Testis (tissue), 2 donors: ENCODE measurements at regions not wholly inside any gene's neighbourhood (a gene's known extent, or its start where the extent isn't known, plus 50 kb on each side); places are given as distances from the start of the nearest gene placed in this dataset.

Experiments used
- DNase-seq: peaks from one replicate; pipeline ENCODE4 v3.0.0-alpha.2; 2019
- H3K27ac ChIP-seq, 2 donors: fragments of 200-600 bp; sonication (generic); one replicate each; pipeline ENCODE4 v1.5.1; 2019
- H3K27me3 ChIP-seq: fragments of 200-600 bp; sonication (generic); one replicate; pipeline ENCODE4 v1.5.1; 2019
- H3K36me3 ChIP-seq: fragments of 200-600 bp; sonication (generic); one replicate; pipeline ENCODE4 v1.5.1; 2017; ENCODE audit warnings: low read depth; ENCODE audit errors: missing control alignments
- H3K4me1 ChIP-seq: fragments of 200-600 bp; sonication (generic); one replicate; pipeline ENCODE4 v1.5.1; 2019
- H3K4me3 ChIP-seq, 2 donors: fragments of 200-600 bp; sonication (generic); one replicate each; pipeline ENCODE4 v1.5.1; 2017 to 2019
- H3K9me3 ChIP-seq: fragments of 200-600 bp; sonication (generic); one replicate; pipeline ENCODE4 v1.5.1; 2017
- POLR2A ChIP-seq: fragments of 450-650 bp; IDR thresholded peaks from one replicate; pipeline ENCODE4 v1.6.1; 2017; ENCODE audit warnings: antibody characterized with exemption, mild to moderate bottlenecking, moderate library complexity
- WGBS, 2 donors: methylation state at CpG; one replicate each; pipeline ENCODE4 v1.1.5; 2018; 5-methylcytosine and 5-hydroxymethylcytosine counted together
- intact Hi-C: fragments of 100-400 bp; cut with DNase I; formaldehyde crosslinking; loops from one replicate; pipeline ENCODE4 v1.15.1; 2023; ENCODE audit warnings: low total_unique reads
- TF ChIP-seq, protein P1 (sequence below), 3 experiments: fragments of 450-650 bp in 2 of 3; fragments of 200-600 bp in 1 of 3; sonication (generic) in 1 of 3; IDR thresholded peaks; one replicate each; pipeline ENCODE4 v1.5.1; 2016 to 2019; ENCODE audit warnings: antibody characterized with exemption in 3 of 3, mild to moderate bottlenecking in 2 of 3, moderate library complexity in 1 of 3

GRCh38 chr1:60343736-60344135, 270.2 kb upstream of the C1orf87 start:
- Histone ChIP-seq H3K4me1 (no peaks in the 10 kb centered on the region), H3K4me3 (no peak overlapping the region), H3K9me3 (no peaks in the 10 kb centered on the region), H3K36me3 (no peaks in the 10 kb centered on the region), H3K27me3 (no peaks in the 10 kb centered on the region), H3K27ac (no peak overlapping the region)
- 95 to 100% methylated on average over 2 of the region's 2 CpGs for WGBS, 2 donors
- intact Hi-C loops = no loop called here
- no peak for TF ChIP-seq POLR2A
- TF ChIP-seq, protein P1, sequence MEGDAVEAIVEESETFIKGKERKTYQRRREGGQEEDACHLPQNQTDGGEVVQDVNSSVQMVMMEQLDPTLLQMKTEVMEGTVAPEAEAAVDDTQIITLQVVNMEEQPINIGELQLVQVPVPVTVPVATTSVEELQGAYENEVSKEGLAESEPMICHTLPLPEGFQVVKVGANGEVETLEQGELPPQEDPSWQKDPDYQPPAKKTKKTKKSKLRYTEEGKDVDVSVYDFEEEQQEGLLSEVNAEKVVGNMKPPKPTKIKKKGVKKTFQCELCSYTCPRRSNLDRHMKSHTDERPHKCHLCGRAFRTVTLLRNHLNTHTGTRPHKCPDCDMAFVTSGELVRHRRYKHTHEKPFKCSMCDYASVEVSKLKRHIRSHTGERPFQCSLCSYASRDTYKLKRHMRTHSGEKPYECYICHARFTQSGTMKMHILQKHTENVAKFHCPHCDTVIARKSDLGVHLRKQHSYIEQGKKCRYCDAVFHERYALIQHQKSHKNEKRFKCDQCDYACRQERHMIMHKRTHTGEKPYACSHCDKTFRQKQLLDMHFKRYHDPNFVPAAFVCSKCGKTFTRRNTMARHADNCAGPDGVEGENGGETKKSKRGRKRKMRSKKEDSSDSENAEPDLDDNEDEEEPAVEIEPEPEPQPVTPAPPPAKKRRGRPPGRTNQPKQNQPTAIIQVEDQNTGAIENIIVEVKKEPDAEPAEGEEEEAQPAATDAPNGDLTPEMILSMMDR (IDR thresholded peaks at IDR 0.05) = no peak
- no peak for DNase-seq

- Histone ChIP-seq H3K4me1 (no peaks in the 10 kb centered on the region), H3K27ac (no peak overlapping the region), H3K36me3 (no peaks in the 10 kb centered on the region), H3K4me3 (no peak overlapping the region), H3K27me3 (no peaks in the 10 kb centered on the region), H3K9me3 (no peaks in the 10 kb centered on the region)
- WGBS, 2 donors = 100% methylated on average over 1 of the region's 1 CpG
- no peak for TF ChIP-seq POLR2A
- TF ChIP-seq, protein P1 (IDR thresholded peaks at IDR 0.05) = no peak
- DNase-seq = no peak
- intact Hi-C loops = no loop called here
These were observed 269.0 kb upstream of the C1orf87 start for GRCh38 chr1:60342569-60342968.

DNA sequence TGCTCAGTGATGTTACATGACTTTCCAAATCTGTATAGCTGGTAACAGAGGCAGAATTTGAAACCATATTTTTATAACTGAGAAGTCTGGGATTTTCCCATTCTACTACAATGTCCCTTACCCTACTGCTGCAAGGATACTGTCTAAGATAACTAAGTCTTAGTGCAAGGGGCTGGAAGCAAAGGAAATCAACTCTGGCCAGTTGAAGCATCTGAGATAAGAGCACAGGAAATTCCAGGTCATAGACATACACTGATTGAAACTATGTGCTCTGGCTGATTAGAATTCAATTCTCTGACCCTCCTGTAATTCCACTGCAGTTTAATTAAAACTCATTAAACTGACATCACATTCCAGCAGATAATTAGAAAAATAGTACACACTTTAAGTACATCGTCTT, 267.7 kb upstream of the C1orf87 start:
- Histone ChIP-seq H3K27me3 (no peaks in the 10 kb centered on the region), H3K36me3 (no peaks in the 10 kb centered on the region), H3K9me3 (no peaks in the 10 kb centered on the region), H3K27ac (no peak overlapping the region), H3K4me1 (no peaks in the 10 kb centered on the region), H3K4me3 (no peak overlapping the region)
- no peak for TF ChIP-seq POLR2A
- TF ChIP-seq, protein P1 (IDR thresholded peaks at IDR 0.05) = no peak
- 77 to 82% methylated on average over 1 of the region's 1 CpG for WGBS, 2 donors
- no peak for DNase-seq
- intact Hi-C loops = no loop called here

- Histone ChIP-seq H3K27ac (no peak overlapping the region), H3K36me3 (no peaks in the 10 kb centered on the region), H3K9me3 (no peaks in the 10 kb centered on the region), H3K4me3 (no peak overlapping the region), H3K27me3 (no peaks in the 10 kb centered on the region), H3K4me1 (no peaks in the 10 kb centered on the region)
- no peak for DNase-seq
- intact Hi-C loops = no loop called here
- 95% methylated on average over 1 of the region's 1 CpG for WGBS, 2 donors
- TF ChIP-seq, protein P1 (IDR thresholded peaks at IDR 0.05) = no peak
These were observed 258.1 kb upstream of the C1orf87 start for GRCh38 chr1:60331647-60332046.

GRCh38 chr1:60329651-60330050, 256.1 kb upstream of the C1orf87 start:
- no peak overlapping the region for H3K4me3 ChIP-seq
- H3K36me3 ChIP-seq = no peaks in the 10 kb centered on the region
- WGBS, 2 donors = 73 to 85% methylated on average over 2 of the region's 2 CpGs
- intact Hi-C loops = no loop called here
- no peaks in the 10 kb centered on the region for H3K4me1 ChIP-seq
- no peak for DNase-seq
- no peaks in the 10 kb centered on the region for H3K9me3 ChIP-seq
- no peak overlapping the region for H3K27ac ChIP-seq
- H3K27me3 ChIP-seq = no peaks in the 10 kb centered on the region
- TF ChIP-seq, protein P1 (IDR thresholded peaks at IDR 0.05) = no peak
- no peak for TF ChIP-seq POLR2A
